Fibroblast of the aortic adventitia (primary cell): ENCODE measurements at regions not wholly inside any gene's neighbourhood (a gene's known extent, or its start where the extent isn't known, plus 50 kb on each side); places are given as distances from the start of the nearest gene placed in this dataset.

ENCODE experiments used
- DNase-seq: peaks from one replicate; pipeline ENCODE4 v3.0.0-alpha.2; 2010; ENCODE audit warnings: low read depth
- H3K4me3 ChIP-seq: 2 replicates; pipeline ENCODE4 v1.5.1; 2011; ENCODE audit warnings: low read depth, mild to moderate bottlenecking, control low read depth, low read length, moderate library complexity
- CTCF ChIP-seq: IDR thresholded peaks from 2 replicates; pipeline ENCODE4 v1.5.1; 2011; ENCODE audit warnings: mild to moderate bottlenecking, low read length, control low read depth, inconsistent platforms; ENCODE audit not compliant: insufficient read depth

DNA sequence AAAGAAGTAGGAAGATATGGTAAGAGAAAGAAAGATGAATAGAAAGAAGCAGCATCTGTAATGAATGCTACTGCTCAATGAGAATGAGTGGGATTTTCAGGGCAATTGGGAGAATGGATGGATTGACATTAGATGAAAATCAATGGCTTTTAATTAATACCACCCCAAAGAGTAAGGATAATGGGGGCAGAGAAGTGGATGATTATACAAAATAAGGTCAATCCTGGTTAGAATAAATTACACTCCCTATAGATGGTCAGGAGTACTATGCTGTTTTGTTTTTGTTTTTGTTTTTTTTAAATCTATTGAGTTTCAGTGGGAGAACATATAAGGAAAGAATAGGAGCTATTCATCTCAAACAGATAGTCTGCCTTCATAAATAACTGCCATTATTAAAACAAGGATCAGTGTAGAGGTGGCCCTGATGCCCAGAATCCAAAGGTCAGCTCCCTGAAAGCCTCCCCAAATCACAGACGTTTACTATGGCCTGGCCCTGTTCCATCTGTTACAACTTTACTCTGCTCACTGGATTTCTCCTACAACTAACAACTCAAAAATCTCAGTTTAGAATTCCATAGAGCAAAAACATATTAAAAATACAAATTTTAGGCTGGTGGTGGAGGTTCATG is 535.4 kb upstream of the NRSN1 start:
- no peak for DNase-seq
- TF ChIP-seq CTCF, result no peak
- no peak overlapping the region for H3K4me3 ChIP-seq

GRCh38 chr6:23591761-23592160 is 534.3 kb upstream of the NRSN1 start:
- no peak for DNase-seq
- TF ChIP-seq CTCF, result no peak
- no peak overlapping the region for H3K4me3 ChIP-seq

- TF ChIP-seq CTCF, result no peak
- no peak overlapping the region for H3K4me3 ChIP-seq
- DNase-seq, result no peak
Observed at GRCh38 chr6:23600118-23600517, 525.9 kb upstream of the NRSN1 start.

GRCh38 chr6:23601811-23602345 is 524.1 kb upstream of the NRSN1 start:
- DNase-seq, result no peak
- no peak overlapping the region for H3K4me3 ChIP-seq
- no peak for TF ChIP-seq CTCF

- no peak for DNase-seq
- TF ChIP-seq CTCF, result no peak
- no peak overlapping the region for H3K4me3 ChIP-seq
Observed at GRCh38 chr6:23608931-23609435, 517.0 kb upstream of the NRSN1 start.

DNA sequence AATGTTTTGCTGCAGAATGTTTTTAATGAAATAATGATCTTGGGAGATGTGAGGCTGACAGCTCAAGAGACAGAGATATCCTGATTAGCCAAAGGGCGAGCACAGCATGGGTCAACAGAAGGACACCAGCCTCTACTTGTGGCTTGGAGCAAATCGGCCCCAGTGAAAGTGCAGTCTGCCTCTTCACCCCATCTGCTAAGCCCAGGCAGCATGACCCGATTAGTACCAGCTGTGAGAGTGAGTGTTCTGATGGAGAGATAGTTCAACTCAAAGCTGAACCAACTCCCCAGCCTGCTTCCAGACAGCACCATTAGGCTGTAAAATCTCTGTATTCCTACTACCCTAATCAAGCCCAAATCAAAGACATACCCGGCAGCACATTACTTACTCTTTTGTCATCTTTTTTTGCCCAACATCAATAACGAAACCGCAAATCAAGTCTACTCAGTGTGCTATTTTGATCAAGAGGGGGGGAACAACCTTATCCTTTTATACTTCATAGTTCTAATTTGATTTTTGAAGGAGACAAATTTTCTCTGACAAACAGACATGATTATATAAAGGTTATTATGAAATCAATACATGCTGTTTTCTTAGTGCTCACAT is 514.1 kb upstream of the NRSN1 start:
- H3K4me3 ChIP-seq, result no peak overlapping the region
- no peak for DNase-seq
- TF ChIP-seq CTCF, result no peak
